ENCODE measurements at regions not wholly inside any gene's neighbourhood (a gene's known extent, or its start where the extent isn't known, plus 50 kb on each side); places are given as distances from the start of the nearest gene placed in this dataset.

DNA sequence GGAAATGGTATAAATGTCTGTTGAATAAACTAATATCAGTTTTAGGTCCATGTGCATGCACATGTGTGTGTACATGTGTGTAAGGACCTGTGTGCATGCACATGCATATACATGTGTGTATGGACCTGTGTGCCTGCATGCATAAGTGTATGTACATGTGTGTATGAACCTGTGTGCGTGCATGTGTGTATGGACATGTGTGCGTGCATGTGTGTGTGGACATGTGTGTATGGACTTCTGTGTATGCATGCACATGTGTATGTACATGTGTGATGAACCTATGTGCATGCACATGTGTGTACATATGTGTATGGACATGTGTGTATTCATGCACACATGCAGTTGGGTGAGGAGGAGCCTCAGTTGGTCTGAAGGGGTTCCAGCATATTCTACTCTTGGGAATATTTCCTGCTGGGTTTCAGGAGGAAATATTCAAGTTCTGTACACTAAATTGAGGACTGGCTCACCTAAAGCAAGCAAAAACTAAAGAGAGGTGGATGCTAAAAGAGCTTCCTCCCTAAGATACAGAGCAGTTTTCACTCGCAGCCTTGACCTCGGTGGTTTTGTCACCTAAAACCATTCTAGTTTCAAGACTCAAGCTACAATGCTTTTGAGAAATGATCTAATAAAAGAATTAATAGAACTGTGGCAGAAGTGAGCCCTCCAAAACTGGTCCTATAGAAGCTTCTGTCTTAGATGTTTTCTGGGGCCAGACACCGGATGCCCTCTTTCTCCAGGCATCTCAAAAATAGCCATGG, 742.8 kb downstream of the MAFB start:
- POLR2A ChIA-PET, result no interaction called here
- H3K27ac Mint-ChIP-seq, result no peak overlapping the region
- ATAC-seq (no peak), DNase-seq (no peak)
- Histone ChIP-seq H3K9me3 (ENCODE audit: control insufficient read depth in 2 of 3, low read length in 3 of 3) (no peaks in the 10 kb centered on the region), H3K36me3 (ENCODE audit: control insufficient read depth in 2 of 3, insufficient read depth in 3 of 3, low read length in 3 of 3) (no peaks in the 10 kb centered on the region), H3K27me3 (ENCODE audit: control insufficient read depth in 2 of 2, insufficient read depth in 2 of 2, low read length in 2 of 2) (no peaks in the 10 kb centered on the region), H3K4me3 (ENCODE audit: low read length) (no peak overlapping the region), H3K4me1 (ENCODE audit: control insufficient read depth in 2 of 2, insufficient read depth in 2 of 2, low read length in 2 of 2) (no peaks in the 10 kb centered on the region), H3K27ac (ENCODE audit: low read depth, low read length) (no peak overlapping the region)
- no peaks in the 10 kb centered on the region for H3K4me1 Mint-ChIP-seq
- H3K9me3 Mint-ChIP-seq, result peaks cover 0 to 10% (median 2%) of the 10 kb centered on the region in 11 donors
- H3K36me3 Mint-ChIP-seq, result no peaks in the 10 kb centered on the region
- H3K4me3 Mint-ChIP-seq, result no peak overlapping the region
- CTCF ChIA-PET, result no interaction called here
- peaks cover 0 to 7% (median 0%) of the 10 kb centered on the region in 5 donors for H3K27me3 Mint-ChIP-seq
- intact Hi-C loops (cut with micrococcal nuclease), result no loop called here

DNA sequence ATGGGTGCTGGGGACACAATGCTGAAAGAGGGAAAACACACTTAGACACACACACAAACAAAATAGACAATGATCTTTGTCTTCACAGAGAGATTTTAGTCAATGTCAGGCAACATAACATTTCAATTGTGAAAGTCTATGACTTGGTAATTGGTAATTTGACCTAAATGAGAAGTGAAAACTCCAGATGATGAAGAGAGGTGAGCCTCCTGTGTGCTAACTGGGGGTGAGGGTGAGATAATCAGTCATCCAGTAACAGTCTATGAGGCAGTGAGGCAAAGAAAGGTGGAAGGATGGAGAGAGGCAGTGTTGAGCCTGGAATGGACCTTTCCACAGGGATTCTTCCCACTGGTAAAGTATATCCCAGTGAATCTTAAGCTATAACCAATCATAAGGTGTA, 744.2 kb downstream of the MAFB start:
- no peak overlapping the region for H3K4me3 ChIP-seq (ENCODE audit: low read length)

DNA sequence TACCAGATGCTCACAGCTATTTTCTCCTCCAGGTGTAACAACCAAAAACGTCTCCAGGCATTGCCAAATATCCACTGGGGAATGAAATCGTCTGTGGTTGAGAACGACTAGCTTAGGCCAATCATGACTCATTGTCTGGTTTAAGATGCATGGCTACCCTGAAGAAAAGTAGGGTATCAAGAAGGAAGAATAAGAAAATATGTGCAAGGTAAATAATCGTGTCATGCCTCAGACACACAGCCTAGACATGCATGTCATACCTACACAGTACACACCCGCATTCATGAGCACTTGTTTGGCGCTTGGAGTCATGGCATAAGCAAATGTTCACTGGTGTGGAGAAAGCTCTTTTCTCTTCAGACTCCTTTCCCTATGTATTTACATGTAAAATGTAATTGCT, 745.7 kb downstream of the MAFB start:
- H3K4me3 Mint-ChIP-seq, result no peak overlapping the region
- H3K9me3 Mint-ChIP-seq, result peaks cover 0 to 7% (median 2%) of the 10 kb centered on the region in 11 donors
- no peak for DNase-seq
- H3K27ac ChIP-seq (ENCODE audit: low read depth, low read length), result no peak overlapping the region
- H3K27me3 Mint-ChIP-seq, result peaks cover 0 to 7% (median 0%) of the 10 kb centered on the region in 5 donors
- intact Hi-C loops (cut with micrococcal nuclease), result no loop called here
- no peaks in the 10 kb centered on the region for H3K4me1 ChIP-seq (ENCODE audit: control insufficient read depth in 2 of 2, insufficient read depth in 2 of 2, low read length in 2 of 2)
- no peaks in the 10 kb centered on the region for H3K36me3 ChIP-seq (ENCODE audit: control insufficient read depth in 2 of 3, insufficient read depth in 3 of 3, low read length in 3 of 3)
- H3K27me3 ChIP-seq (ENCODE audit: control insufficient read depth in 2 of 2, insufficient read depth in 2 of 2, low read length in 2 of 2), result no peaks in the 10 kb centered on the region
- no peaks in the 10 kb centered on the region for H3K4me1 Mint-ChIP-seq
- H3K9me3 ChIP-seq (ENCODE audit: control insufficient read depth in 2 of 3, low read length in 3 of 3), result no peaks in the 10 kb centered on the region
- H3K27ac Mint-ChIP-seq, result no peak overlapping the region
- ChIA-PET CTCF (no interaction called here), POLR2A (no interaction called here)
- no peak for ATAC-seq
- no peaks in the 10 kb centered on the region for H3K36me3 Mint-ChIP-seq
- no peak overlapping the region for H3K4me3 ChIP-seq (ENCODE audit: low read length)

More for the DNA sequence above, 744.2 kb downstream of the MAFB start:
- Mint-ChIP-seq H3K9me3 (peaks cover 0 to 10% (median 2%) of the 10 kb centered on the region in 11 donors), H3K36me3 (no peaks in the 10 kb centered on the region), H3K27me3 (peaks cover 0 to 7% (median 0%) of the 10 kb centered on the region in 5 donors), H3K27ac (no peak overlapping the region), H3K4me1 (no peaks in the 10 kb centered on the region), H3K4me3 (no peak overlapping the region)
- DNase-seq (no peak), ATAC-seq (no peak)
- POLR2A ChIA-PET, result no interaction called here
- intact Hi-C loops (cut with micrococcal nuclease), result no loop called here
- no peaks in the 10 kb centered on the region for H3K27me3 ChIP-seq (ENCODE audit: control insufficient read depth in 2 of 2, insufficient read depth in 2 of 2, low read length in 2 of 2)
- no peaks in the 10 kb centered on the region for H3K4me1 ChIP-seq (ENCODE audit: control insufficient read depth in 2 of 2, insufficient read depth in 2 of 2, low read length in 2 of 2)
- no peaks in the 10 kb centered on the region for H3K36me3 ChIP-seq (ENCODE audit: control insufficient read depth in 2 of 3, insufficient read depth in 3 of 3, low read length in 3 of 3)
- no peak overlapping the region for H3K27ac ChIP-seq (ENCODE audit: low read depth, low read length)
- CTCF ChIA-PET, result no interaction called here
- H3K9me3 ChIP-seq (ENCODE audit: control insufficient read depth in 2 of 3, low read length in 3 of 3), result no peaks in the 10 kb centered on the region

DNA sequence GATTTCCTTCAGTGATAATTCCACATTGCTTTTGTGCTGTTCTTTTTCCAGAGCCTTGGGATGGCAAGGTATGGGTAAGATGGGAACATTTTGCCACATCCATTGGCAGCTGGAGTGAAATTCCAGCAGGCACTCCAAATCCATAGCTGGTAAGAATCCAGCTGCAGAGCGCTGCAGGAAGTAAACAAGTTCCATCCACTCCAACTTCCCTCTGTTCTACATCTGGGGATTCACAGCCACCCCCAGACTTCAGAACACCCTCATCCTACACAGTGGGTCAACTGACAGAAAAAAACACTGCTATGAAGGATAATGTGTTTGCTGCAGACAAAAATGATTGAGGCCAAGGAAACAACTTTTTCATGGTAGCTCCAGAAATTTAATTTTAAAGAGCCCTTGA, 747.8 kb downstream of the MAFB start:
- no peak overlapping the region for H3K4me3 ChIP-seq (ENCODE audit: low read length)
- peaks cover 0 to 3% (median 0%) of the 10 kb centered on the region in 5 donors for H3K36me3 Mint-ChIP-seq
- H3K27ac ChIP-seq (ENCODE audit: low read depth, low read length), result no peak overlapping the region
- intact Hi-C loops (cut with micrococcal nuclease), result no loop called here
- ChIA-PET POLR2A (no interaction called here), CTCF (no interaction called here)
- H3K27me3 ChIP-seq (ENCODE audit: control insufficient read depth in 2 of 2, insufficient read depth in 2 of 2, low read length in 2 of 2), result no peaks in the 10 kb centered on the region
- no peaks in the 10 kb centered on the region for H3K36me3 ChIP-seq (ENCODE audit: control insufficient read depth in 2 of 3, insufficient read depth in 3 of 3, low read length in 3 of 3)
- no peaks in the 10 kb centered on the region for H3K9me3 ChIP-seq (ENCODE audit: control insufficient read depth in 2 of 3, low read length in 3 of 3)
- no peak for ATAC-seq
- no peak for DNase-seq
- no peak overlapping the region for H3K27ac Mint-ChIP-seq
- no peak overlapping the region for H3K4me3 Mint-ChIP-seq
- peaks cover 0 to 11% (median 2%) of the 10 kb centered on the region in 11 donors for H3K9me3 Mint-ChIP-seq
- H3K4me1 Mint-ChIP-seq, result no peaks in the 10 kb centered on the region
- H3K4me1 ChIP-seq (ENCODE audit: control insufficient read depth in 2 of 2, insufficient read depth in 2 of 2, low read length in 2 of 2), result no peaks in the 10 kb centered on the region
- peaks cover 0 to 7% (median 5%) of the 10 kb centered on the region in 5 donors for H3K27me3 Mint-ChIP-seq

DNA sequence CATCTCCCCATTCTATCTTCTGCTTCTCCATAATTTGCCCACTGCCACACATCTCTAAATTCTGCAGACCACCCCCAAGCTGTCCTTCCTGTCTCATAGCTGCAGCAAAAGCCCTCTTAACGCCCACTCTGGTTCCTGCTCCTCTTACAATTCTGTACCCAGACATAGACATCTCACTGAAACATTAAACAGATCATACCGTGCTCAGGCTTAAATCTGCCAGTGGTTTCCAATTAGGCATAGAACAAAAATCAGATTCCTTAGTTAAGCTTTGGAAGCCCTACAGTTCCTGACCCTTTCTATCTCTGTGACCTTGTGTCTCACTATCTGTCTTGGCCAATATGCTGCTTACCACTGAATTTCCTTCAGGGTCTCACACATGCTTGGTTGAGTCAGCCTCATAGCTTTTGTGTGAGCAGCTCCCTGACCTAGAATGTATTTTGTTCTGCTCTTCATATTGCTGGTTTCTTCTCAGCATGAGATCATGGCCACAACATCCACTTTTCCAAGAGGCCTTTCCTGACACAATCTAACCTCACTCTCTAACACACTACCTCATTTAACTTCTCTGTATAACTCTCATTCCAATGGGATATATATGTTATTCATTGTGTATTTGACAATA, 749.7 kb downstream of the MAFB start:
- CTCF ChIA-PET, result no interaction called here
- H3K4me1 Mint-ChIP-seq, result no peaks in the 10 kb centered on the region
- no peaks in the 10 kb centered on the region for H3K9me3 ChIP-seq (ENCODE audit: control insufficient read depth in 2 of 3, low read length in 3 of 3)
- peaks cover 0 to 9% (median 0%) of the 10 kb centered on the region in 5 donors for H3K27me3 Mint-ChIP-seq
- no peaks in the 10 kb centered on the region for H3K36me3 ChIP-seq (ENCODE audit: control insufficient read depth in 2 of 3, insufficient read depth in 3 of 3, low read length in 3 of 3)
- H3K36me3 Mint-ChIP-seq, result peaks cover 0 to 3% (median 0%) of the 10 kb centered on the region in 5 donors
- POLR2A ChIA-PET, result interaction anchor here (0.6 kb wide), 1 partner anchor 318 kb away, joined by 4 read pairs; no protein-coding TSS in a partner anchor
- no peak for ATAC-seq
- no peak overlapping the region for H3K27ac ChIP-seq (ENCODE audit: low read depth, low read length)
- DNase-seq, result no peak
- no peak overlapping the region for H3K27ac Mint-ChIP-seq
- no peaks in the 10 kb centered on the region for H3K27me3 ChIP-seq (ENCODE audit: control insufficient read depth in 2 of 2, insufficient read depth in 2 of 2, low read length in 2 of 2)
- H3K4me3 Mint-ChIP-seq, result no peak overlapping the region
- H3K9me3 Mint-ChIP-seq, result peaks cover 0 to 6% (median 0%) of the 10 kb centered on the region in 11 donors
- no peak overlapping the region for H3K4me3 ChIP-seq (ENCODE audit: low read length)
- no peaks in the 10 kb centered on the region for H3K4me1 ChIP-seq (ENCODE audit: control insufficient read depth in 2 of 2, insufficient read depth in 2 of 2, low read length in 2 of 2)
- intact Hi-C loops (cut with micrococcal nuclease), result no loop called here

DNA sequence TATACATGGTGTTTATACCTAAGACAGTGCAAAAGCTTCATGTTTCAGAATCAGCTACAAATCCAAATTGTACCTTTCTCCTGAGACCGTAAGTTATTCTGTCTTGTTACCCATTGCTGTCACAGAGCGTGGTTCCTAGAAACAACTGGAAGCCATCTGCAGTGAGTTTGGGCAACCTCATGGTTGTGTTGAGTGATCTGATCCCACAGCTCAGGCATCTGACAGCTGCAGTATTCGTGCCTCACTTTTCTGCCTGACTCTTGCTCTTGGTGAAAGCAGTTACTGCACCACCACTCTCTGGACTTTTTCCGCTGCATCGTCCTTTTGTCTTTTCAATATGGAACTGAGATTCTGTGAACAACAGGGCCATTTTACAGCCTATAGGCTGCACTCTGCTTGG, 752.6 kb downstream of the MAFB start:
- no peak overlapping the region for H3K4me3 Mint-ChIP-seq
- peaks cover 0 to 11% (median 0%) of the 10 kb centered on the region in 11 donors for H3K9me3 Mint-ChIP-seq
- Histone ChIP-seq H3K4me1 (ENCODE audit: control insufficient read depth in 2 of 2, insufficient read depth in 2 of 2, low read length in 2 of 2) (no peaks in the 10 kb centered on the region), H3K27me3 (ENCODE audit: control insufficient read depth in 2 of 2, insufficient read depth in 2 of 2, low read length in 2 of 2) (no peaks in the 10 kb centered on the region), H3K27ac (ENCODE audit: low read depth, low read length) (no peak overlapping the region), H3K36me3 (ENCODE audit: control insufficient read depth in 2 of 3, insufficient read depth in 3 of 3, low read length in 3 of 3) (no peaks in the 10 kb centered on the region), H3K9me3 (ENCODE audit: control insufficient read depth in 2 of 3, low read length in 3 of 3) (no peaks in the 10 kb centered on the region), H3K4me3 (ENCODE audit: low read length) (no peak overlapping the region)
- no peak for DNase-seq
- no peaks in the 10 kb centered on the region for H3K4me1 Mint-ChIP-seq
- intact Hi-C loops (cut with micrococcal nuclease), result no loop called here
- peaks cover 0 to 3% (median 0%) of the 10 kb centered on the region in 5 donors for H3K36me3 Mint-ChIP-seq
- ATAC-seq, result no peak
- peaks cover 0 to 9% (median 0%) of the 10 kb centered on the region in 5 donors for H3K27me3 Mint-ChIP-seq
- no peak overlapping the region for H3K27ac Mint-ChIP-seq
- CTCF ChIA-PET, result no interaction called here
- POLR2A ChIA-PET, result no interaction called here

DNA sequence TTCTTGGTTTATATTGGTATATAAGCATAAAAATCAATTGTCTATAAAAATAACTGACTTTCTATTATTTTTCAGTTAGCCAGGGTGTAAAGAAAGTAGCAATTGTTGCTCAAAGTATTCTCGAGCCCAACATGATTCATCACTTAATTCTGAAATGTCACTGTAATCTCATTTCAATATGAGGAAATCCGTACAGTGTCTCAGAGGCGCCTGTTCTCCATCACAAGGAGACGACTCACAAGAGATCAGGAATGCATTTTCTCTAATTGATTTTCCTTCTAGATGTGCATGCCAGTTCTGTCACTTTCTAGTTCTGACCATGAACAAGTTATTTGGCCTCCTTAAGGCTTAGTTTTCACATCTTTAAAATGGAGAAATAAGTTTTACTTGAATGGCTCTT, 753.1 kb downstream of the MAFB start:
- no peak for ATAC-seq
- intact Hi-C loops (cut with micrococcal nuclease), result no loop called here
- Histone ChIP-seq H3K4me3 (ENCODE audit: low read length) (no peak overlapping the region), H3K4me1 (ENCODE audit: control insufficient read depth in 2 of 2, insufficient read depth in 2 of 2, low read length in 2 of 2) (no peaks in the 10 kb centered on the region), H3K27ac (ENCODE audit: low read depth, low read length) (no peak overlapping the region), H3K36me3 (ENCODE audit: control insufficient read depth in 2 of 3, insufficient read depth in 3 of 3, low read length in 3 of 3) (no peaks in the 10 kb centered on the region), H3K27me3 (ENCODE audit: control insufficient read depth in 2 of 2, insufficient read depth in 2 of 2, low read length in 2 of 2) (no peaks in the 10 kb centered on the region), H3K9me3 (ENCODE audit: control insufficient read depth in 2 of 3, low read length in 3 of 3) (no peaks in the 10 kb centered on the region)
- Mint-ChIP-seq H3K27ac (no peak overlapping the region), H3K36me3 (peaks cover 0 to 3% (median 0%) of the 10 kb centered on the region in 5 donors), H3K4me1 (no peaks in the 10 kb centered on the region), H3K9me3 (peaks cover 0 to 11% (median 0%) of the 10 kb centered on the region in 11 donors), H3K4me3 (no peak overlapping the region), H3K27me3 (peaks cover 0 to 9% (median 0%) of the 10 kb centered on the region in 5 donors)
- CTCF ChIA-PET, result no interaction called here
- DNase-seq, result no peak
- POLR2A ChIA-PET, result no interaction called here

All from naive thymus-derived CD4-positive, alpha-beta T cell (primary cell).